ENCODE measurements at regions not wholly inside any gene's neighbourhood (a gene's known extent, or its start where the extent isn't known, plus 50 kb on each side); places are given as distances from the start of the nearest gene placed in this dataset.
"Not testable (repeated sequence)": the region's sequence is repeated elsewhere in the genome, so short reads cannot be mapped to it uniquely, and the experiment has no call there.

- H3K9me3 ChIP-seq (ENCODE audit: control insufficient read depth, insufficient read depth, low read length), result no peaks in the 10 kb centered on the region
- no peak overlapping the region for H3K4me3 ChIP-seq (ENCODE audit: low read length)
- no peaks in the 10 kb centered on the region for H3K27me3 ChIP-seq (ENCODE audit: control insufficient read depth, insufficient read depth, low read length)
- no peak for DNase-seq (ENCODE audit: low read depth, low spot score)
- WGBS (ENCODE audit: insufficient coverage, insufficient read length), result no CpG with 5 or more reads among the region's 1 CpG
- no peaks in the 10 kb centered on the region for H3K36me3 ChIP-seq (ENCODE audit: control insufficient read depth, insufficient read depth, low read length)
- no peaks in the 10 kb centered on the region for H3K4me1 ChIP-seq (ENCODE audit: control insufficient read depth, insufficient read depth, low read length)
- no peak overlapping the region for H3K27ac ChIP-seq (ENCODE audit: low read length)
These were observed 1724.2 kb downstream of the PCDH9 start for GRCh38 chr13:65505941-65506340.

GRCh38 chr13:65504213-65504612 lies 1725.9 kb downstream of the PCDH9 start:
- WGBS (ENCODE audit: insufficient coverage, insufficient read length), result no CpG with 5 or more reads among the region's 1 CpG
- H3K27me3 ChIP-seq (ENCODE audit: control insufficient read depth, insufficient read depth, low read length), result no peaks in the 10 kb centered on the region
- no peak for DNase-seq (ENCODE audit: low read depth, low spot score)
- no peak overlapping the region for H3K27ac ChIP-seq (ENCODE audit: low read length)
- no peaks in the 10 kb centered on the region for H3K9me3 ChIP-seq (ENCODE audit: control insufficient read depth, insufficient read depth, low read length)
- H3K36me3 ChIP-seq (ENCODE audit: control insufficient read depth, insufficient read depth, low read length), result no peaks in the 10 kb centered on the region
- H3K4me3 ChIP-seq (ENCODE audit: low read length), result no peak overlapping the region
- no peaks in the 10 kb centered on the region for H3K4me1 ChIP-seq (ENCODE audit: control insufficient read depth, insufficient read depth, low read length)

GRCh38 chr13:65500481-65500880 lies 1729.7 kb downstream of the PCDH9 start:
- 100% methylated on average over 1 of the region's 3 CpGs for WGBS (ENCODE audit: insufficient coverage, insufficient read length)
- Histone ChIP-seq H3K27me3 (ENCODE audit: control insufficient read depth, insufficient read depth, low read length) (no peaks in the 10 kb centered on the region), H3K4me3 (ENCODE audit: low read length) (no peak overlapping the region), H3K4me1 (ENCODE audit: control insufficient read depth, insufficient read depth, low read length) (no peaks in the 10 kb centered on the region), H3K36me3 (ENCODE audit: control insufficient read depth, insufficient read depth, low read length) (no peaks in the 10 kb centered on the region), H3K9me3 (ENCODE audit: control insufficient read depth, insufficient read depth, low read length) (no peaks in the 10 kb centered on the region), H3K27ac (ENCODE audit: low read length) (no peak overlapping the region)
- DNase-seq (ENCODE audit: low read depth, low spot score), result no peak

- Histone ChIP-seq H3K27ac (ENCODE audit: low read length) (no peak overlapping the region), H3K9me3 (ENCODE audit: control insufficient read depth, insufficient read depth, low read length) (no peaks in the 10 kb centered on the region), H3K27me3 (ENCODE audit: control insufficient read depth, insufficient read depth, low read length) (no peaks in the 10 kb centered on the region), H3K4me1 (ENCODE audit: control insufficient read depth, insufficient read depth, low read length) (no peaks in the 10 kb centered on the region), H3K36me3 (ENCODE audit: control insufficient read depth, insufficient read depth, low read length) (no peaks in the 10 kb centered on the region), H3K4me3 (ENCODE audit: low read length) (no peak overlapping the region)
- WGBS (ENCODE audit: insufficient coverage, insufficient read length), result no CpG with 5 or more reads among the region's 1 CpG
- no peak for DNase-seq (ENCODE audit: low read depth, low spot score)
These were observed 1730.9 kb downstream of the PCDH9 start for GRCh38 chr13:65499256-65499655.

GRCh38 chr13:65497265-65497664 lies 1732.9 kb downstream of the PCDH9 start:
- Histone ChIP-seq H3K4me1 (ENCODE audit: control insufficient read depth, insufficient read depth, low read length) (no peaks in the 10 kb centered on the region), H3K27me3 (ENCODE audit: control insufficient read depth, insufficient read depth, low read length) (no peaks in the 10 kb centered on the region), H3K9me3 (ENCODE audit: control insufficient read depth, insufficient read depth, low read length) (no peaks in the 10 kb centered on the region), H3K27ac (ENCODE audit: low read length) (no peak overlapping the region), H3K36me3 (ENCODE audit: control insufficient read depth, insufficient read depth, low read length) (no peaks in the 10 kb centered on the region), H3K4me3 (ENCODE audit: low read length) (no peak overlapping the region)
- DNase-seq (ENCODE audit: low read depth, low spot score), result no peak

GRCh38 chr13:65490725-65491124 lies 1739.4 kb downstream of the PCDH9 start:
- H3K27me3 ChIP-seq (ENCODE audit: control insufficient read depth, insufficient read depth, low read length); DNase-seq (ENCODE audit: low read depth, low spot score); H3K4me1 ChIP-seq (ENCODE audit: control insufficient read depth, insufficient read depth, low read length); H3K36me3 ChIP-seq (ENCODE audit: control insufficient read depth, insufficient read depth, low read length); H3K27ac ChIP-seq (ENCODE audit: low read length); H3K9me3 ChIP-seq (ENCODE audit: control insufficient read depth, insufficient read depth, low read length); H3K4me3 ChIP-seq (ENCODE audit: low read length): not testable (repeated sequence)
- WGBS (ENCODE audit: insufficient coverage, insufficient read length), result no CpG with 5 or more reads among the region's 1 CpG

GRCh38 chr13:65488606-65489005 lies 1741.5 kb downstream of the PCDH9 start:
- no peak for DNase-seq (ENCODE audit: low read depth, low spot score)

GRCh38 chr13:65479692-65480091 lies 1750.4 kb downstream of the PCDH9 start:
- H3K27me3 ChIP-seq (ENCODE audit: control insufficient read depth, insufficient read depth, low read length), result no peaks in the 10 kb centered on the region
- no peak overlapping the region for H3K27ac ChIP-seq (ENCODE audit: low read length)
- no peaks in the 10 kb centered on the region for H3K4me1 ChIP-seq (ENCODE audit: control insufficient read depth, insufficient read depth, low read length)
- WGBS (ENCODE audit: insufficient coverage, insufficient read length), result no CpG with 5 or more reads among the region's 2 CpGs
- DNase-seq (ENCODE audit: low read depth, low spot score), result no peak
- H3K4me3 ChIP-seq (ENCODE audit: low read length), result no peak overlapping the region
- H3K36me3 ChIP-seq (ENCODE audit: control insufficient read depth, insufficient read depth, low read length), result no peaks in the 10 kb centered on the region
- H3K9me3 ChIP-seq (ENCODE audit: control insufficient read depth, insufficient read depth, low read length), result no peaks in the 10 kb centered on the region

More at GRCh38 chr13:65488606-65489005, 1741.5 kb downstream of the PCDH9 start:
- Histone ChIP-seq H3K4me1 (ENCODE audit: control insufficient read depth, insufficient read depth, low read length) (no peaks in the 10 kb centered on the region), H3K36me3 (ENCODE audit: control insufficient read depth, insufficient read depth, low read length) (no peaks in the 10 kb centered on the region), H3K4me3 (ENCODE audit: low read length) (no peak overlapping the region), H3K27ac (ENCODE audit: low read length) (no peak overlapping the region), H3K27me3 (ENCODE audit: control insufficient read depth, insufficient read depth, low read length) (no peaks in the 10 kb centered on the region), H3K9me3 (ENCODE audit: control insufficient read depth, insufficient read depth, low read length) (no peaks in the 10 kb centered on the region)
- no CpG with 5 or more reads among the region's 3 CpGs for WGBS (ENCODE audit: insufficient coverage, insufficient read length)

GRCh38 chr13:65473196-65473595 lies 1756.9 kb downstream of the PCDH9 start:
- no CpG with 5 or more reads among the region's 1 CpG for WGBS (ENCODE audit: insufficient coverage, insufficient read length)
- Histone ChIP-seq H3K9me3 (ENCODE audit: control insufficient read depth, insufficient read depth, low read length) (no peaks in the 10 kb centered on the region), H3K27ac (ENCODE audit: low read length) (no peak overlapping the region), H3K27me3 (ENCODE audit: control insufficient read depth, insufficient read depth, low read length) (no peaks in the 10 kb centered on the region), H3K4me1 (ENCODE audit: control insufficient read depth, insufficient read depth, low read length) (no peaks in the 10 kb centered on the region), H3K36me3 (ENCODE audit: control insufficient read depth, insufficient read depth, low read length) (no peaks in the 10 kb centered on the region), H3K4me3 (ENCODE audit: low read length) (no peak overlapping the region)
- no peak for DNase-seq (ENCODE audit: low read depth, low spot score)

- no peak for DNase-seq (ENCODE audit: low read depth, low spot score)
- no CpG with 5 or more reads among the region's 2 CpGs for WGBS (ENCODE audit: insufficient coverage, insufficient read length)
- no peaks in the 10 kb centered on the region for H3K9me3 ChIP-seq (ENCODE audit: control insufficient read depth, insufficient read depth, low read length)
- no peaks in the 10 kb centered on the region for H3K4me1 ChIP-seq (ENCODE audit: control insufficient read depth, insufficient read depth, low read length)
- H3K27ac ChIP-seq (ENCODE audit: low read length), result no peak overlapping the region
- H3K27me3 ChIP-seq (ENCODE audit: control insufficient read depth, insufficient read depth, low read length), result no peaks in the 10 kb centered on the region
- no peak overlapping the region for H3K4me3 ChIP-seq (ENCODE audit: low read length)
- no peaks in the 10 kb centered on the region for H3K36me3 ChIP-seq (ENCODE audit: control insufficient read depth, insufficient read depth, low read length)
These were observed 1757.8 kb downstream of the PCDH9 start for GRCh38 chr13:65472336-65472735.

GRCh38 chr13:65470781-65471180 lies 1759.4 kb downstream of the PCDH9 start:
- no peak overlapping the region for H3K27ac ChIP-seq (ENCODE audit: low read length)
- WGBS (ENCODE audit: insufficient coverage, insufficient read length), result no CpG with 5 or more reads among the region's 2 CpGs
- H3K4me1 ChIP-seq (ENCODE audit: control insufficient read depth, insufficient read depth, low read length), result no peaks in the 10 kb centered on the region
- no peak for DNase-seq (ENCODE audit: low read depth, low spot score)
- no peaks in the 10 kb centered on the region for H3K27me3 ChIP-seq (ENCODE audit: control insufficient read depth, insufficient read depth, low read length)
- no peak overlapping the region for H3K4me3 ChIP-seq (ENCODE audit: low read length)
- H3K36me3 ChIP-seq (ENCODE audit: control insufficient read depth, insufficient read depth, low read length), result no peaks in the 10 kb centered on the region
- no peaks in the 10 kb centered on the region for H3K9me3 ChIP-seq (ENCODE audit: control insufficient read depth, insufficient read depth, low read length)

Data from iPS DF 6.9 (cell line).